Esophagus muscularis mucosa (tissue), 4 donors: ENCODE measurements at regions not wholly inside any gene's neighbourhood (a gene's known extent, or its start where the extent isn't known, plus 50 kb on each side); places are given as distances from the start of the nearest gene placed in this dataset.

Experiments
- DNase-seq: peaks from one replicate; pipeline ENCODE4 v3.0.0-alpha.2; 2017; ENCODE audit errors: extremely low spot score
- H3K27ac ChIP-seq, 4 donors: fragments of 200-600 bp; sonication (generic); replicated peaks in 1 of 4; 1 replicate in 3 of 4; 2 replicates in 1 of 4; pipeline ENCODE4 v1.5.1; 2016 to 2019; ENCODE audit warnings: mild to moderate bottlenecking in 1 of 4
- H3K27me3 ChIP-seq, 4 donors: fragments of 200-600 bp; sonication (generic); one replicate each; pipeline versions ENCODE4 v1.5.1 to v1.6.0; 2016 to 2019
- H3K36me3 ChIP-seq, 4 donors: fragments of 200-600 bp; sonication (generic); one replicate each; pipeline ENCODE4 v1.5.1; 2016 to 2019
- H3K4me1 ChIP-seq, 4 donors: fragments of 200-600 bp; sonication (generic); one replicate each; pipeline ENCODE4 v1.5.1; 2016 to 2019
- H3K4me3 ChIP-seq, 4 donors: fragments of 200-600 bp; sonication (generic); 1 replicate in 2 of 4; 2 replicates in 2 of 4; pipeline ENCODE4 v1.5.1; 2016 to 2019; ENCODE audit warnings: mild to moderate bottlenecking in 4 of 4, moderate library complexity in 1 of 4
- H3K9me3 ChIP-seq, 4 donors: fragments of 200-600 bp; sonication (generic); 1 replicate in 3 of 4; 2 replicates in 1 of 4; pipeline ENCODE4 v1.5.1; 2016 to 2019
- CTCF ChIP-seq, 3 experiments: fragments of 200-600 bp in 2 of 3; fragments of 450-650 bp in 1 of 3; sonication (generic) in 2 of 3; IDR thresholded peaks; one replicate each; pipeline ENCODE4 v1.5.1; 2017 to 2019; ENCODE audit warnings: antibody characterized with exemption in 3 of 3, mild to moderate bottlenecking in 2 of 3, moderate library complexity in 1 of 3
- EP300 ChIP-seq: sonication (generic); formaldehyde crosslinking; IDR thresholded peaks from one replicate; pipeline ENCODE4 v1.6.1; 2017; ENCODE audit warnings: antibody characterized with exemption
- POLR2A ChIP-seq: fragments of 450-650 bp; IDR thresholded peaks from one replicate; pipeline ENCODE4 v1.6.1; 2017; ENCODE audit warnings: antibody characterized with exemption, moderate library complexity, mild to moderate bottlenecking, low read depth
- POLR2AphosphoS5 ChIP-seq, 2 donors: sonication (generic); formaldehyde crosslinking; IDR thresholded peaks; one replicate each; pipeline ENCODE4 v1.6.1; 2017; ENCODE audit warnings: antibody characterized with exemption in 2 of 2
- WGBS: methylation state at CpG from one replicate; pipeline ENCODE4 v1.1.5; 2018; 5-methylcytosine and 5-hydroxymethylcytosine counted together
- intact Hi-C: fragments of 100-400 bp; cut with DNase I; formaldehyde crosslinking; loops from one replicate; pipeline ENCODE4 v1.15.1; 2023

GRCh38 chr2:62415019-62415431 lies 91.0 kb downstream of the TMEM17 start:
- TF ChIP-seq EP300 (no peak), POLR2AphosphoS5 (IDR thresholded peaks at IDR 0.05) (no peak), POLR2A (no peak), CTCF (IDR thresholded peaks at IDR 0.05) (no peak)
- Histone ChIP-seq H3K36me3 (no peaks in the 10 kb centered on the region), H3K4me1 (peaks cover 18 to 24% (median 22%) of the 10 kb centered on the region in 4 donors), H3K9me3 (no peaks in the 10 kb centered on the region), H3K27ac (no peak overlapping the region), H3K4me3 (no peak overlapping the region), H3K27me3 (no peaks in the 10 kb centered on the region)
- 55% methylated on average over 4 of the region's 4 CpGs for WGBS
- no peak for DNase-seq
- intact Hi-C loops, result no loop called here

GRCh38 chr2:62413116-62413663 lies 92.8 kb downstream of the TMEM17 start:
- Histone ChIP-seq H3K4me1 (peaks cover 18 to 28% (median 24%) of the 10 kb centered on the region in 4 donors), H3K36me3 (no peaks in the 10 kb centered on the region), H3K4me3 (no peak overlapping the region), H3K27me3 (no peaks in the 10 kb centered on the region), H3K9me3 (no peaks in the 10 kb centered on the region), H3K27ac (no peak overlapping the region)
- TF ChIP-seq POLR2A (no peak), CTCF (IDR thresholded peaks at IDR 0.05) (no peak), EP300 (no peak), POLR2AphosphoS5 (IDR thresholded peaks at IDR 0.05) (no peak)
- WGBS, result 91% methylated on average over 7 of the region's 7 CpGs
- no peak for DNase-seq
- intact Hi-C loops, result loop anchor here (2.0 to 5.0 kb wide), 2 partner anchors 421 to 494 kb away; no protein-coding TSS in a partner anchor

- DNase-seq, result no peak
- 23% methylated on average over 4 of the region's 4 CpGs for WGBS
- intact Hi-C loops, result loop anchor here (2.0 to 5.0 kb wide), 2 partner anchors 420 to 494 kb away; no protein-coding TSS in a partner anchor
- Histone ChIP-seq H3K27me3 (no peaks in the 10 kb centered on the region), H3K4me1 (peaks cover 18 to 35% (median 28%) of the 10 kb centered on the region in 4 donors), H3K36me3 (no peaks in the 10 kb centered on the region), H3K27ac (peak overlapping the region in 1 of 4 donors; percentile 68), H3K4me3 (no peak overlapping the region), H3K9me3 (no peaks in the 10 kb centered on the region)
- TF ChIP-seq CTCF (IDR thresholded peaks at IDR 0.05) (peak in 1 of 3 experiments; percentile 21), POLR2A (no peak)
These were observed 93.7 kb downstream of the TMEM17 start for GRCh38 chr2:62412347-62412742.

GRCh38 chr2:62410926-62411456 lies 95.0 kb downstream of the TMEM17 start:
- 63% methylated on average over 2 of the region's 2 CpGs for WGBS
- H3K27ac ChIP-seq, result peak overlapping the region; percentile 68 to 81 (median 76)
- no peaks in the 10 kb centered on the region for H3K36me3 ChIP-seq
- TF ChIP-seq POLR2AphosphoS5 (IDR thresholded peaks at IDR 0.05) (no peak), POLR2A (no peak), CTCF (IDR thresholded peaks at IDR 0.05) (no peak), EP300 (no peak)
- no peak for DNase-seq
- H3K4me3 ChIP-seq, result no peak overlapping the region
- peaks cover 18 to 35% (median 28%) of the 10 kb centered on the region in 4 donors for H3K4me1 ChIP-seq
- H3K27me3 ChIP-seq, result no peaks in the 10 kb centered on the region
- no peaks in the 10 kb centered on the region for H3K9me3 ChIP-seq
- intact Hi-C loops, result loop anchor here (5.0 kb wide), 1 partner anchor 419 kb away; no protein-coding TSS in a partner anchor
